Stimulated activated CD8-positive, alpha-beta memory T cell treated with anti-CD3 and anti-CD28 coated beads, Interleukin-7, amount 100 ng/mL, for 24 hours (primary cell): ENCODE measurements at regions not wholly inside any gene's neighbourhood (a gene's known extent, or its start where the extent isn't known, plus 50 kb on each side); places are given as distances from the start of the nearest gene placed in this dataset.

Source experiments
- DNase-seq: peaks from one replicate; pipeline ENCODE4 v3.0.0-alpha.2; 2020; ENCODE audit warnings: low read depth

- no peak for DNase-seq
These were observed 268.6 kb upstream of the PDGFD start for GRCh38 chr11:104432526-104432925.

DNA sequence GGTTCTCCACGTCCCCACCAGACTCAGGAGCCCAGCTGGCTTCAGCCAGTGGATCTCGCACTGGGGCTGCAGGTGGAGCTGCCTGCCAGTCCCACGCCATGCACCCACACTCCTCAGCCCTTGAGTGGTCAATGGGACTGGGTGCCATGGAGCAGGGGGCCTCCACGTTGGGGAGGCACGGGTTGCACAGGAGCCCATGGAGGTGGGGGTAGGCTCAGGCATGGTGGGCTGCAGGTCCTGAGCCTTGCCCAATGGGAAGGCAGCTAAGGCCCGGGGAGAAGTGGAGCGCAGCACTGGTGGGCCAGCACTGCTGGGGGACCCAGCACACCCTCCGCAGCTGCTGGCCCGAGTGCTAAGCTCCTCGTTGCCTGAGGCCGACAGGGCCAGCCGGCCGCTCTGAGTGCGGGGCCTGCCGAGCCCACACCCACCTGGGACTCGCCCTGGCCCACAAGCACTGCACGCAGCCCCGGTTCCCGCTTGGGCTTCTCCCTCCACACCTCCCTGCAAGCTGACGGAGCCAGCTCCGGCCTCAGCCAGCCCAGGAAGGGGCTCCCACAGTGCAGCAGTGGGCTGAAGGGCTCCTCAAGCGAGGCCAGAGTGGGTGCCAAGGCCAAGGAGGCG, 258.5 kb upstream of the PDGFD start:
- DNase-seq = no peak

GRCh38 chr11:104410336-104410735, 246.4 kb upstream of the PDGFD start:
- no peak for DNase-seq

DNA sequence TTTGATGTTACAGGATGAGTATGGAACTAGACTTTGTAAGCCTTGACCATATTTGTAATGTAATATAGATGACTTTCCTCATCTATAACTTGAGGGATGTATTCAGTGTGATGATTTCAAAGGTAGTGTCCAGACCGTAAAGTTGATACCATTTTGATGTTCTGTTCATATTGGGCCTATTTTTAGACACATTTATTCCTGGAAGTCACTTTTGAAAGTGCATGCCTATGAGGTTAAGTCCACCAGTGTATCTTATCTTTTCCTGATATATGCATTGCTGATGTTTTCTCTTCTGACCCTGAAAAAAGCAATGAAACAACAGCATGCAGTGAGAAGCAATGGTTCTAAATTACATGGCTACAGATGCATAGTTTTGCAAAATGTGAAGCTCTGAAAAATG, 244.7 kb upstream of the PDGFD start:
- no peak for DNase-seq

DNA sequence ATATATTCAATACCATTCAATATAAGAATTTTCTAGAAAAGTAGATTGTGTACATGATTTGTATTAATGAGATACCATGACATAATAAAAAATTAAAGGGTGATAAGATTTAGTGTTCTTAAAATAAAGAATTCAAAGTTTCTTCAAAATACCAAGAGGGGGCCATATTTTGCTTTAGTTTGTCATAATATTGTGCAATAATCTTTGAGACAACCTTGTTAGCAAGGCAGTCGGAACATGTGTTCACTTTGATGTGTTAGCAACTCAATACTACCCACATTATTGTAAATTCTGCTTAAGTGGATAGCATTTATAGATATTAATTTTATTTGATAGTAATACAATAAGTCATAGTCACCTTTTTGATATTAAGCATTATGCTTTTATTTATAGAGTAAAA, 241.3 kb upstream of the PDGFD start:
- DNase-seq = no peak

DNA sequence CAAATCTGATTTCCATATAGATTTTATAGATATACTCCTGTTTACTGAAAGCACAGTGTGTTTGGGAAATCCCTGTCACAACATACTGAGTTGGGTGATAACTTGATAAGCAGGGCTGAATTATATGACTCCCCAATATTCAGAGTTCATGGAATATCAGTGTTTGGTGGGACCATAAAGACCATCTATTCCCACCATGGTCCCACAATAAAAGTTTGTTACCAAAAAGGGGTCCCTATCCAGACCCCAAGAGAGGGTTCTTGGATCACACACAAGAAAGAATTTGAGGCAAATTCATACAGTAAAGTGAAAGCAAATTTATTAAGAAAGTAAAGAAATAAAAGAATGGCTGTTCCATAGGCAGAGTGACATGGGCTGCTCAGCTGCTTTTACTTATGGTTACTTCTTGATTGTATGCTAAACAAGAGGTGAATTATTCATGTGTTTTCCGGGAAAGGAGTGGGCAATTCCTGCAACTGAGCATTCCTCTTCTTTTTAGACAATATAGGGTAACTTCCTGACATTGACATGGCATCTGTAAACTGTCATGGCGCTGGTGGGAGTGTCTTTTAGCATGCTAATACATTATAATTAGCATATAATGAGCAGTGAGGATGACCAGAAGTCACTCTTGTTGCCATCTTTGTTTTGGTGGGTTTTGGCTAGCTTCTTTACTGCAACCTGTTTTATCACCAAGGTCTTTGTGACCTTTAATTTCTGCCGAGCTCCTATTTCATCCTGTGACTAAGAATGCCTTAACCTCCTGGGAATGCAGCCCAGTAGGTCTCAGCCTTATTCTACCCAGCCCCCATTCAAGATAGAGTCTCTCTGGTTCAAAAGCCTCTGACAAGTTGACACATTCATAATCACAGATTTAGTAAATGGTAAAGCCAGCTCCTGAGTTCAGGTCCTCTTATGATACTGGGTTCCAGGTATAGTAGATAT, 240.6 kb upstream of the PDGFD start:
- no peak for DNase-seq

DNA sequence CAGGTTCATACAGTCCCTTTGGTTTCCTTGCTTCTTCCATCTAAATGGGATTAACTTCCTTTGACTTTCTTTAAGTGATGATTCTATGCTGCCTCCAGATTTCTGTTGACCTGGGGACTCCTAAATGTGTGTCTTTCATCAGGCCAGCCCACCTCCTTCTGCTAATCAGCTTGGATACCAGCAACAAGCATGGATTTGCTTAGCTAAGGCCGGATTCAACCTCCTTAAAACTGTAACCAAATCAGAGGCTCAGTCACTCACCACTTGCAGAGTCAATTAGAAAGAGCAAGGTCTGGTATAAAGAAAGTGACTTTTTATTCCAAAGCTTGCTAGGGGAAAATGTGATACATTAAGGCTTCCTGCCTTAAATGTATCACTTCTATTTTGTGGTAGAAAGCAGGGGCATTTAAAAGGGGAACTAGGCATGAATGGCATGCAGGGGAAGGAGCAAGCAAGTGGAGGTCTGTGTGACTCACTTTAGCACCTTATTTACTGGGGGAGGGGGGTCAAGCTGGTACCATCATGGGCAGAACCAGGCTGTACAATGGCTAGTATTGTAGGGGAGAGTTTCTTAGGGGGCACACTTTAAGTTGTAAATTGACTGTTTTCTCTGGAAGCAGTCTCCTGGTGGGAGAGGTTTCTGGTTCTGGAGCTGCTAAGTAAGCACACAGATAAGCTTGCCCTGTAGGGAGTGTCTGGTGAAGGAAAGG, 239.0 kb upstream of the PDGFD start:
- no peak for DNase-seq

GRCh38 chr11:104394508-104394907, 230.6 kb upstream of the PDGFD start:
- DNase-seq = no peak

DNA sequence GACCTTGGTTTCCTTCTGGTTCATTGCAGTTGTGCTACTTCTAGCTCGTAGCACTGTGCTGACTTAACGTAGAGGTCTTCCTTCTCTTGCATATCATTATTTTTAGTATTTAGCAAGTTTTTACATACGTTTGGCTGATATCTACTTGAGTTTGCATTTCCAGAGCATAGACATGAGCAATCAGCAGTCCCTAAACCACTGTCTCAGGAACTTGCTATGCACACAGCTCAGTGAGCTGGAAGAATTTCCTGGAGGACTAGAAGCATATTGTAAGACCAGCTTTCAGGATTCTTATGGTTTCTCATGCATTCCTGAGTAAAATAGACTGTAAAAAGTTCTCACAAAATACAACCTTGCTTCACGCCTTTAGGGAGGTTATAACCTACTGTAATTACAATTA, 226.7 kb upstream of the PDGFD start:
- no peak for DNase-seq

DNA sequence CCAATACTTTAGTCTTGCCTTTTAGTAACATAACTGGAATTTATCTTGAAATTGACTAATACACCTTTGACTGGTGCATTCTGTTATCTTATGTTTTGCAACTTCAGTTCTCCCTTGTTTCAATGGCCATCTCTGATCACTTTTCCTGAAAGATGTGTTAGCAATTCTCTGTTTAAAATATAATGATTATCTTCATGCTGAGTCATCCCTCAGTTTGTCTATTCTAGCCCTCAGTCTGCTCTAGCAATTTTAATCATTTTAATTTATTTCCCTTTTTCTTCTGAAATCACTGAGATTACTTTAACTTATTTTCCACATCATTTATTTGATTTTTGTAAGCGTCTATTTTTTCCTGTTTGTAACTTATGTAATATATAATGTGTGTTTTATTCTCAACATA, 221.9 kb upstream of the PDGFD start:
- DNase-seq = no peak

DNA sequence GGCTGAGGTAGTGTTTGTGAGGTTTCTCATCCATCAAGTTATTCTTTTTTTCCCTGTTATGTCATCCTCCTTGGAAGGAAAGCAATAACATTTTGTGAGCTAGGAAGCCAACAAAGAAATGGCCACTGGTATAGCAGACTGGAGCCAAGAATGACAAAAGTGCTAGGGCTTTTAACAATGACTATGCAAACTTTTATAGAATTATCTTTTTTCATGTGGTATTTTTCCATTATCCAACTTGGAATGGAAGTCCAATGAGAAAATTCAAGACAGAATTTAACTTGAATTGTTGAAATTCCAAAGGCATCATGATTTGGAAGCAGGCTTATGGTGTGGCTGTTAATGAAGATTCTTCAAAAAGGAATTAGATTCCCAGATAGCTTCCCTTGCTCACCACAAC, 216.4 kb upstream of the PDGFD start:
- DNase-seq = no peak

DNA sequence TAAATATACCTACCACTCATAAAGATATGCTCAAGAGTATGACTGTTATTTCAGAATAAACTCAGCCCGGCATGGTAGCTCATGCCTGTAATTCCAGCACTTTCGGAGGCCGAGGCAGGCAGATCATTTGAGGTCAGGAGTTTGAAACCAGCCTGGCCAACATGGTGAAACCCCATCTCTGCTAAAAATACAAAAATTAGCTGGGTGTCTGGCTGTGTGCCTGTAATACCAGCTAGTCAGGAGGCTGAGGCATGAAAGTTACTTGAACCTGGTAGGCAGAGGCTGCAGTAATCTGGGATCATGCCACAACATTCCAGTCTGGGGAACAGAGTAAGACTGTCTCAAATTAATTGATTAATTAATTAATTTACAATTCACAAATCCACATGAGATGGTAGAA, 208.2 kb upstream of the PDGFD start:
- DNase-seq = no peak

DNA sequence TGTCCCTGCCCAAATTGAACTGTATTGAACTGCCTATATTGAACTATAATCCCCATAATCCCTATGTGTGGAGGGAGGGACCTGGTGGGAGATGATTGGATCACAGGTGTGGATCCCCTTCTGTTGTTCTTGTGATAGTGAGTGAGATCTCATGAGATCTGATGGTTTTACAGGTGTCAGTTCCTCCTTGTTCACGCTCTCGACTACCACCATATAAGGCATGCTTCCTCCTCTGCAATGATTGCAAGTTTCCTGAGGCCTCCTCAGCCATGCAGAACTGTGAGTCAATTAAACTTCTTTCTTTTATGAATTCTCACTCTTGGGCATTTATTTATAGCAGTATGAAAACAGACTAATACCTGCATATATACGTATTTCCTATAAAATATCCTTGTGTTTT, 206.5 kb upstream of the PDGFD start:
- no peak for DNase-seq

GRCh38 chr11:104369761-104370160, 205.8 kb upstream of the PDGFD start:
- no peak for DNase-seq

- no peak for DNase-seq
These were observed 202.4 kb upstream of the PDGFD start for GRCh38 chr11:104366321-104366734.

- no peak for DNase-seq
These were observed 201.7 kb upstream of the PDGFD start for GRCh38 chr11:104365676-104366075.

DNA sequence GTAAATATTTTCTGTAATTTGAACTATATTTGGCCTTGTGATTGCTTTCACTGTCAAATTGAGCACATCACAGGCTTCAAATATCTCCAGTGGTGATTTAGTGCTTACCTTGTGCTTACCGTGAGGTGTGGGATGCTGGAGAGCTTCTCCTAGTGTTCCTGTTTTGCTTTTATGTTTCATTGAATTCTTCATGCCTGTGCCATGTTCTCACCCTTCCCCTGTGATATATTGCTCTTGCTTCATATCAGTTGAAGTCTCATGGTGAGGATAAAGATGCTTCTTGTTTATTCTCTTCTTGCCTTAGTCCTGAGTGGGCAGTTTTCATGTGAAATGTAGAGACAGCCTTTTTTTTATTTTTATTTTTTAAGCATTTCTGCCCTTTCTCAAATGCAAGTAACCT, 198.0 kb upstream of the PDGFD start:
- no peak for DNase-seq

- DNase-seq = no peak
These were observed 188.1 kb upstream of the PDGFD start for GRCh38 chr11:104352036-104352435.

DNA sequence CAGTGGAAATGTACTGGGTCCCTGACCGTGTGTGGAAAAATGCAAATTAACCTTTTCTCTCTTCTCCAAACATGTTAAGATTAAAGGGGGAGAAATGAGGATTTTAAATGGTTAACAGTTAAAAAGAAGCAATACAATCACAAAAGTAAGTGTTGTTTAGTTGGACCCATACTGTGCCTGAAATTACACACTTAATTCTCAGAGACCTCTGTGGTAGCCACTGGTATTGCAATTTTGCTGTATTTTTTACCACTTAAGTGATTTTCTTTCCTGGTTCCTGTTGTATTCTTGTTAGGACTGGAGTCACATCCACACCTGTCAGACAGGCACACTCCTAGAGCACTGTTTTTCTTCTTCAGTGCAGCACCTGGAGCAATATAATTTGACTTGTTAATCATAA, 179.6 kb upstream of the PDGFD start:
- no peak for DNase-seq

DNA sequence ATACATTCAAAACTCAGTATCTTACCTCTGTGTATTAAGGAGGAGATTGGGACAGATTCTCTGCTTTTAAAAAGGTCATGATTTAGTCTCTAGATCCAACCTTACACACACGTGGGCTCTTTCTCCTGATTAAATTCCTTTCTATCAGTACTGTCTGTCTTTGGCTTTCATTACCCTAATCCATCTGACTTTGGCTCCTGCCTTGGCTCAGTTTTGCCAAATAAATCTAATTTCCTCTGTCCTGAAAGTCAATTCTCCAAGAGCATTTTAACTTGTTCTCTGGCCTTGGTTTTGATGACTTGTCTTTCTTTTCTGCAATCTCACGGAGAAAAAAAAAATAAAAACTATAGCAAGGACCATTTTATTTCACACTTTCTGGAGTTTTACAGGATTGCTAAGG, 176.6 kb upstream of the PDGFD start:
- DNase-seq = no peak

GRCh38 chr11:104339380-104339831, 175.5 kb upstream of the PDGFD start:
- no peak for DNase-seq

DNA sequence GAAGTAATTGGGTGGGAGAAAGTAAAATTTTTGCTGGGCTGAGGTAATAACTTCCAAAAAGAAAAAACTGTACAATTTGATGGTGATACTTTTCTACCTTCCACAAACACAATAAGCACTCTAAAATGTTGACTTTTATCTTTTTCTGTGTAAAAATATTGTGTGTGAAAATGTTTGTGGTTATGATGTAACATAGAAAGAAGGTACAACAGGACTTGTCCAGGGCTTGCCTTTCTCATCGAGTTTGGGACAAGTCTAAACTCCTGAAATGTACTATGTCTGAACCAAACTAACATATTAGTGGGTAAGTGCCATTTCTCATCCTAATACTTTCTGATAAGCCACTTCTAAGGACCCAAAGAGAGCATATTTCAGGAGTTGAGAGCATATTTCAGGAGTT, 174.2 kb upstream of the PDGFD start:
- DNase-seq = no peak

GRCh38 chr11:104337273-104337672, 173.3 kb upstream of the PDGFD start:
- no peak for DNase-seq
